Mucosa of gallbladder (tissue), 1 donor: ENCODE measurements at regions not wholly inside any gene's neighbourhood (a gene's known extent, or its start where the extent isn't known, plus 50 kb on each side); places are given as distances from the start of the nearest gene placed in this dataset.
A peak's percentile ranks its signal among the peaks of the same experiment; 100 is the strongest.
"Not testable (repeated sequence)": the region's sequence is repeated elsewhere in the genome, so short reads cannot be mapped to it uniquely, and the experiment has no call there.

Experiments
- DNase-seq: peaks from one replicate; pipeline ENCODE4 v3.0.0-alpha.2; 2020; ENCODE audit warnings: low spot score
- donor health status: DM: no; HTN: no; CAD: no.

DNA sequence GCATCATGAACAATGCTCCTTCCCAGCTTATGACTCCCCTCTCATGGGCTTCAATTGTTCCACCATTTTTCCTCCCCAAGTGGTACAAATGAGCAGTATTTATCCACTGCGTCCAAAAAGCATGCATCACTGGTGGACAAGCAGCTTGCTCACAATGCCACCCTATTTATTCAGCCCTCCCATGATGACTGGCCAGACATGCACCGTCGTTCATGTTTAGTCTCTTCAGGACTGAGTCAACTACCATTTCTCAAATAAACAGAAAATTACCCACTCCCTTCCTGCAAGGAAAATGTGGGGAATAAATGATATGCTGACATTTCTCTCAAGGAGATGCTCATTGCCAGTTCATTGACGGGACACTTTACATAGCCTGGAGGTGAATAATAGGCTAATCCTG, 300.4 kb downstream of the C6orf118 start:
- no peak for DNase-seq

- no peak for DNase-seq
Observed at GRCh38 chr6:165002866-165003265, 306.5 kb downstream of the C6orf118 start.

- DNase-seq = no peak
Observed at GRCh38 chr6:165002358-165002757, 307.0 kb downstream of the C6orf118 start.

- no peak for DNase-seq
Observed at GRCh38 chr6:165001502-165002157, 307.8 kb downstream of the C6orf118 start.

- DNase-seq = no peak
Observed at GRCh38 chr6:164998297-164998696, 311.1 kb downstream of the C6orf118 start.

DNA sequence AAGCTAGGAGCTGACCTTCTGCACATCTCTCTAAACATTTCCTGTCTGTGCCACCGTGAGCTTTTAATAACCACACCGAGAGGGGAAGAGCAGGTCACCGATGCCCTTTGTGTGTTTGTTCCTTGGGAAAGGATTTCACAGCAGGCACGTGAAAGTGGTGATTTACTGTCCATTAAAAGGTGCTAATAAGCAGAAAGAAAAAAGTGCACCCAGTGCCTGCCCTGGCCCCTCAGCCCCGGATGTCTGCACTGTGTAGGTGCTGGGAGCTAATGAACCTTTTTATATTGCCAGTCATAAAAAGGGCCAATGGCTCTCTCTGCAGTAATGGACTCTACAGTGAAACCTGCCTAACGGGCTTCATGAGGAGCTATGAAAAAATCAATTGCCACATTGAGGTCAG, 312.6 kb downstream of the C6orf118 start:
- DNase-seq = peak; percentile 43

DNA sequence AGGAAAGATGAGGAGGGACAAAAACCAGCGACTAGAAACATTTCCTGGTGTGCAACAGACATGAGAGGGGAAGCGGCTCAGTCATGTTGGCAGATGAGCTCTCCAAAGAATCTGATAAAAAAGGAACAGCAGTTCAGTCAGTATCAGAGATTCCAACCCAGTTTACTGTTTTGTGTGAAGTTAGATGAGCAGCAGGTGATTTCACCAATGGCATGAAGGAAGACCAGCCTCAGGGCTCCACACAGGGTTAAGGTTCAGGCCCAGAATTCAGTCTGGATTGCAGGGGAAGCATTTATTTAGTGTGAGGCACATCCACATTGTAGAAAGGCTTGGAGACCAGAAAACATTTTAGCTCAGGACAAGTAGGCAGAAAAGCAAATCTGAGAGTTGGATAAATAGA, 317.8 kb downstream of the C6orf118 start:
- no peak for DNase-seq

- DNase-seq = no peak
Observed at GRCh38 chr6:164990901-164991300, 318.5 kb downstream of the C6orf118 start.

GRCh38 chr6:164982389-164982788, 327.0 kb downstream of the C6orf118 start:
- DNase-seq = no peak

- no peak for DNase-seq
Observed at GRCh38 chr6:164967102-164967501, 342.3 kb downstream of the C6orf118 start.

GRCh38 chr6:164962805-164963204, 346.6 kb downstream of the C6orf118 start:
- no peak for DNase-seq

GRCh38 chr6:164947164-164947563, 362.2 kb downstream of the C6orf118 start:
- no peak for DNase-seq

GRCh38 chr6:164942271-164942670, 367.1 kb downstream of the C6orf118 start:
- no peak for DNase-seq

- not testable (repeated sequence) for DNase-seq
Observed at GRCh38 chr6:164933238-164933794, 376.1 kb downstream of the C6orf118 start.

DNA sequence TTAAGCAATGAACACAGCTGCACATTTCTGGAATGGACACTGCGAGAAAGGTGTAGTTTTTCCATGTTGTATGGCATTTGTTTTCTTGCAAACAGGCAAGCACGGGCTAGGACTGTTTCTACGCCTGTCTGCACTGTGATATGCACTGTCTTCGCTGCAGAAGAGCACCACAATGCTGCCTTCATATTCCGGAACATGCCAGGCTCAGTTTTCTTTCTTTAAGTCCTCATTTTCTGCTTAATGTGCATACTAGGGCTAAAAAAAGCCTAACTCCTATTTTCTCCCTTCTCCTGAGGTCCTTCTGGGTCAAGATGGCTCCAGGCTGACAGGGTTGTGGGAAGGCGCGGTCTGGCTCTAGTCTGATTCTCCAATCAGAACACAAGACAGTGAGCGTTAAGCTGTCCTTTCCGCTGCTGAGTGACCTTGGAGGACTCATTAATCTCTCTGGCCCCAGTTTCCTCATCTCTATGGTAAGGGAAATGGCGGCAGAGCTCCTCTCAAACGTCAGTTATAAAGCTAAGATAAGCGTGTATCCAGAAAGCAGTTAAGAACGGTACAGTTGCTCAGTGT, 379.9 kb downstream of the C6orf118 start:
- no peak for DNase-seq

- DNase-seq = no peak
Observed at GRCh38 chr6:164928728-164929407, 380.5 kb downstream of the C6orf118 start.

DNA sequence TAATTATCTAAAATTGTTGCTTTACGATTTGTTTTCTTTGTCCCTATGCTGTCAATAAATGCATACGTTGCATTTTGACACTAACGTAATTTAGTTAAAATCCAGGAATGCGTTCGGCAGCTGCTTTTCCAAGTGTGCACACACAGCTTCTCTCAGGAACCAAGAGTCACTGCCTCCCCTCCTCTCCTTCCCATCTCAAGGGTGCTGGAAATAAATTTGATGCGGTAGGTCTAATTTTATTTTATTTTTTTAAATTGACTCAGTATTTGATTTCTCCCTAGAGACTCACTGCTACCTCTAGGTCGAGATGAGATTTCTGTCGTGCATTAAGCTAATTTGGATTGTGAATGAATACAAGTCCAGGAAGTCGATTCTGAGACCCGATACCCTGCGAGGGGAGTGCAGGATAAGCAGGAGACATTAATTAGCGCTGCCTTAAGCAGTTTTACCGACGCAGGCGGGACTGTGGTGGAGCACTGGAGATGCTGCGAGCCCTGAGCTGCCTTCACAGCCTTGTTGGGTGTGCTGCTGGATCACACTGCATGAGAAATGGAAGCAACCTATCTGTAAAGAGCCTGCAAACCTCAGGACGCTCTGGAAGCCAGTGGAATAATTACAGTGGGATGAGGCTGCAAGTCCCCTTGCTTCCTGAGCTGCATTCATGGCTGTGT, 381.2 kb downstream of the C6orf118 start:
- DNase-seq = no peak

GRCh38 chr6:164927288-164928056, 381.9 kb downstream of the C6orf118 start:
- DNase-seq = peak; percentile 55

- no peak for DNase-seq
Observed at GRCh38 chr6:164926686-164927085, 382.7 kb downstream of the C6orf118 start.

DNA sequence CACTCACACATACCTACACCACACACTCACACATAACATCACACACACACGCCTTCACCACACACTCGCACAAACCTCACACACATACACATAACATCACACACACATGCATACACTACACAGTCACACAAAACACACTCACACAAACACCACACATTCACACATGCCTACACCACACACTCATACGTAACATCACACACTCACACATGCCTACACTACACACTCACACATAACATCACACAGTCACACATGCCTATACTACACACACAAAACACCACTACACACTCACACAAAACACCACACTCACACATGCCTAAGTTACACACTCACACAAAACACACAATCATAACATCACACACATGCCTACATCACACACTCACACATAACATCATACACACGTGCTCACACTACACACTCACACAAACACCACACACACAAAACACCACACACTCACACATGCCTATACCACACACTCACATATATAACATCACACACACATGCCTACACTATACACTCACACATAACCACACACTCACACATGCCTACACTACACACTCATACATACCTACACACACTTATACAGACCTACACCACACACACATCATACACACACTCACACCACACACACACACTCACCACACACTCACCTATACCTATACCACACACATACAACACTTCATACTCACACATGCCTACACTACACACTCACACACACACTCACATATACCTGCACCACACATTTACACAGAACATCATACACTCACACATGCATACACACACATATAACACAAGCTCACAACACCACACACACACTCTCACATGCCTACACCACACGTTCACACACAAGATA, 383.5 kb downstream of the C6orf118 start:
- no peak for DNase-seq

- DNase-seq = no peak
Observed at GRCh38 chr6:164924674-164925073, 384.7 kb downstream of the C6orf118 start.
